Neutrophil (primary cell): ENCODE measurements at regions not wholly inside any gene's neighbourhood (a gene's known extent, or its start where the extent isn't known, plus 50 kb on each side); places are given as distances from the start of the nearest gene placed in this dataset.

Experiments used
- H3K27ac ChIP-seq: fragments of 200-600 bp; sonication (generic); 2 replicates; pipeline ENCODE4 v1.5.1; 2016; ENCODE audit warnings: mild to moderate bottlenecking, moderate library complexity
- H3K27me3 ChIP-seq: fragments of 200-600 bp; sonication (generic); 2 replicates; pipeline ENCODE4 v1.6.0; 2016; ENCODE audit warnings: mild to moderate bottlenecking
- H3K36me3 ChIP-seq: fragments of 200-600 bp; sonication (generic); 2 replicates; pipeline ENCODE4 v1.5.1; 2017
- H3K4me1 ChIP-seq, 2 experiments: fragments of 200-600 bp in 1 of 2; sonication (generic) in 1 of 2; 1 replicate in 1 of 2; 2 replicates in 1 of 2; pipeline versions ENCODE4 v1.5.1 to v1.6.1; 2013 to 2016; ENCODE audit warnings: low read depth in 1 of 2, low read length in 1 of 2, mild to moderate bottlenecking in 1 of 2, moderate library complexity in 1 of 2; ENCODE audit not compliant: control insufficient read depth in 1 of 2, insufficient read depth in 1 of 2
- H3K4me3 ChIP-seq, 2 experiments: fragments of 200-600 bp in 1 of 2; sonication (generic) in 1 of 2; 1 replicate in 1 of 2; 2 replicates in 1 of 2; pipeline ENCODE4 v1.5.1; 2013 to 2016; ENCODE audit warnings: low read depth in 1 of 2, low read length in 1 of 2, mild to moderate bottlenecking in 1 of 2, moderate library complexity in 1 of 2
- H3K9me3 ChIP-seq: fragments of 200-600 bp; sonication (generic); 2 replicates; pipeline ENCODE4 v1.5.1; 2016
- TF ChIP-seq, protein P1 (sequence below): fragments of 200-600 bp; sonication (generic); IDR thresholded peaks from 2 replicates; pipeline ENCODE4 v1.5.1; 2016; ENCODE audit warnings: antibody characterized with exemption

DNA sequence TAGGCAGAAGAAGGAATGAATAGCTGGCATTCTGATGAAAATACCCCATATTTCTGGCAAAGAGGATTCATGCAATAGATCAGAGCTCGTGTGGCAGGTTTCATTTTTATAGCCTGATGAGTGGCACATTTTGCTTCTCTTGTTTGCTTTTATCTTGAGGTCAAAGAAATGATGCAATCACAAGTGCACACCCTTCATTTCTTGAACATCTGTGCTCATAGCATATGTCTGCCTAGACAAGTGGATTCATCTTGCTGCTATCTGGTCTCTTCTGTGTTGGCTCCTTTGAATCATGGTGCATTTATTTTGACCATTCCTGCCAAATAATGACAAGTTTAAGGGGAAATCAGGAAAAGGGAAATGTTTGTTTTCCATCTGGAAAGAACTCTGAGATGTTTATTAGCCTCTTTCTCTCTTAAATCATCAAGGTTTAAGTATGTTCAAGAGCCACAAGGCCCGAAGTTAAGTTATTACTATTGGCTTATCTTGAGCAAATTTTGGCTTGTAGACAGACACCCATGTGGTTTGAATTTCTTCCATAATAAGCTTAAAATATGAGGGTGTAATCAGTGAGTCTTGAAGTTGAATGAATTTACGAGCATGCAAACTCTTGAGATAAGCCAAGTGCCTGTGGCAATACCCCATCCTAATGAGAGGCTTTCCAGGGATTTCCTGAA is 59.3 kb upstream of the HS3ST1 start:
- H3K27ac ChIP-seq: no peak overlapping the region
- H3K4me3 ChIP-seq: no peak overlapping the region
- H3K9me3 ChIP-seq: no peaks in the 10 kb centered on the region
- H3K4me1 ChIP-seq: peaks cover 0 to 3% of the 10 kb centered on the region in 2 experiments
- TF ChIP-seq, protein P1, sequence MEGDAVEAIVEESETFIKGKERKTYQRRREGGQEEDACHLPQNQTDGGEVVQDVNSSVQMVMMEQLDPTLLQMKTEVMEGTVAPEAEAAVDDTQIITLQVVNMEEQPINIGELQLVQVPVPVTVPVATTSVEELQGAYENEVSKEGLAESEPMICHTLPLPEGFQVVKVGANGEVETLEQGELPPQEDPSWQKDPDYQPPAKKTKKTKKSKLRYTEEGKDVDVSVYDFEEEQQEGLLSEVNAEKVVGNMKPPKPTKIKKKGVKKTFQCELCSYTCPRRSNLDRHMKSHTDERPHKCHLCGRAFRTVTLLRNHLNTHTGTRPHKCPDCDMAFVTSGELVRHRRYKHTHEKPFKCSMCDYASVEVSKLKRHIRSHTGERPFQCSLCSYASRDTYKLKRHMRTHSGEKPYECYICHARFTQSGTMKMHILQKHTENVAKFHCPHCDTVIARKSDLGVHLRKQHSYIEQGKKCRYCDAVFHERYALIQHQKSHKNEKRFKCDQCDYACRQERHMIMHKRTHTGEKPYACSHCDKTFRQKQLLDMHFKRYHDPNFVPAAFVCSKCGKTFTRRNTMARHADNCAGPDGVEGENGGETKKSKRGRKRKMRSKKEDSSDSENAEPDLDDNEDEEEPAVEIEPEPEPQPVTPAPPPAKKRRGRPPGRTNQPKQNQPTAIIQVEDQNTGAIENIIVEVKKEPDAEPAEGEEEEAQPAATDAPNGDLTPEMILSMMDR: no peak
- H3K36me3 ChIP-seq: no peaks in the 10 kb centered on the region
- H3K27me3 ChIP-seq: no peaks in the 10 kb centered on the region

DNA sequence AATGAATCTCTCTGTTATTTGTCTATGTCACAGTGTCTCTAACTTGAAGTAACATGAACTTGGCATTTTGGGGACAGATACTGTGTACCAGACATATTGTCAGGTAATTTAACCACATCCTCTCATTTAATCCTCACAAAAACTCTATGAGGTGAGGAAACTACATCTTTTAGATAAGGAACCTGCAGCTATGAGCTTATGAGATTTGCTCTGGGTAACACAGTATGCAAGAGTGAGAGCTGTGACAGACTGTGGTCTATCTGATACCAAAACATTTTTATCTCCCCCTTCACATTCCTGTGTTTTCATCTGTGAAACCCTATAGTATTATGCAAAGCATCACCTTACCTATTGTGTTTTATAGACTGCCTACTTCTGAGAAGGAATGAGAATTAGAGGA is 58.4 kb upstream of the HS3ST1 start:
- Histone ChIP-seq H3K4me1 (peaks cover 2 to 7% of the 10 kb centered on the region in 2 experiments), H3K27ac (no peak overlapping the region), H3K27me3 (no peaks in the 10 kb centered on the region), H3K9me3 (no peaks in the 10 kb centered on the region), H3K4me3 (no peak overlapping the region), H3K36me3 (no peaks in the 10 kb centered on the region)
- TF ChIP-seq, protein P1: no peak

DNA sequence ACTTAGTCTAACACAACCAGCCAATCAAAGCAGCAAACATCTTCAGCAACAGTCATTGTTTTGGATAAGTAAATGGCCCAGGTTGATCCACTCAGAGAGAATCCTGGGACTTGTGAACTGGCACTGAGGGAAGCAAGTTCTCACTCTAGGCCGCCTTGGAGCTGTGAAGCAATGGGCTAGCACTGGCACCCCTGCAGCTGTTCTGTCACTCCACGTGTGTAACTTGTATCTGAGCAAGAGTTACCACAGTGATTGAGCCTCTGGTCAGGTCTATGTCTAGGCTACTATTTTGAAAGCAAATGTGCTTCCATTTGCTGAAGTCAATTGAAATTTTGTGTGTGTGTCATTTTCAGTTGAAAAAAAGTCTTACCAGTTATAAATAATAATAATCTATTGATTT is 57.2 kb upstream of the HS3ST1 start:
- H3K36me3 ChIP-seq: no peaks in the 10 kb centered on the region
- H3K9me3 ChIP-seq: no peaks in the 10 kb centered on the region
- H3K27ac ChIP-seq: no peak overlapping the region
- H3K4me1 ChIP-seq: peaks cover 15 to 19% of the 10 kb centered on the region in 2 experiments
- TF ChIP-seq, protein P1: no peak
- H3K4me3 ChIP-seq: no peak overlapping the region
- H3K27me3 ChIP-seq: no peaks in the 10 kb centered on the region

DNA sequence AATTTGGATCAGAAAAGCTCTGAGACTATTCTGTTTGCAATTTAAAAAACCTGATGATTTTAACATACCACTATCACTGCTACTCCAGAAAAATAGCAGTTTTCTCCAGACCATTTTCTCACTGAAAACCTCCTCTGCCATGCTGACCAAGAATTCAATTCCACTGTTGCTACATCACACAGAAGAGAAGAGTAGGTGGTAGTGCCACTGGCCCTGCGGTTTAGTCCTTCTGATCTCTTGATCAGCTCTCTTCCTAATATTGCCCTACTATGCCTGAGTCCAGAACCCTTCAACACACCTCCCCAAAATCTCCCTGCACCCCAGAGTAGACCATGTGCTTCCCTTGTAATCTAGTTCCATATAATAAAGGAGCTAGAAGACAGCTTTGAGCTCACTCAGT is 55.8 kb upstream of the HS3ST1 start:
- Histone ChIP-seq H3K9me3 (no peaks in the 10 kb centered on the region), H3K4me3 (no peak overlapping the region), H3K36me3 (no peaks in the 10 kb centered on the region), H3K4me1 (peaks cover 29 to 30% of the 10 kb centered on the region in 2 experiments), H3K27ac (no peak overlapping the region), H3K27me3 (no peaks in the 10 kb centered on the region)
- TF ChIP-seq, protein P1: no peak

DNA sequence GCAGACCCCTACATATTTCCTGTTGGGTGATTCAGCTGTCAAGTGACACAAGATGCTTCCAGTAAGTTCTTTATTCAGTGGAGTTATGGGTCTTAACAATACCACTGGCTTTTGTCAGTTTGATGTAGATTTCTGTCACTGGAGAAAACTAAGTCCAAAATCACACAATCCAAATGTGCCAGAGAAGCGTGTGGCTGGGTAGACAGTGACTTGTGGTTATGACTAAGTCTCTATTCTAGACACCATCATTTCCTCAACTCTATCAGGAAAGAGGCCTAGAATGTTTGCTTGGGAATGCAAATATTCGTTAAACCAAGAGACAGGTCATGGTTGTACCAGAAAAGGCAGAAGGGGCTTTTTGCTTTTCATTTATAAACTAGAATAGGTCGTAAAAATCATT is 54.4 kb upstream of the HS3ST1 start:
- H3K4me3 ChIP-seq: no peak overlapping the region
- H3K9me3 ChIP-seq: no peaks in the 10 kb centered on the region
- peaks cover 29 to 32% of the 10 kb centered on the region in 2 experiments for H3K4me1 ChIP-seq
- TF ChIP-seq, protein P1: no peak
- H3K27ac ChIP-seq: no peak overlapping the region
- H3K27me3 ChIP-seq: no peaks in the 10 kb centered on the region
- no peaks in the 10 kb centered on the region for H3K36me3 ChIP-seq
